ENCODE measurements at regions not wholly inside any gene's neighbourhood (a gene's known extent, or its start where the extent isn't known, plus 50 kb on each side); places are given as distances from the start of the nearest gene placed in this dataset.

DNA sequence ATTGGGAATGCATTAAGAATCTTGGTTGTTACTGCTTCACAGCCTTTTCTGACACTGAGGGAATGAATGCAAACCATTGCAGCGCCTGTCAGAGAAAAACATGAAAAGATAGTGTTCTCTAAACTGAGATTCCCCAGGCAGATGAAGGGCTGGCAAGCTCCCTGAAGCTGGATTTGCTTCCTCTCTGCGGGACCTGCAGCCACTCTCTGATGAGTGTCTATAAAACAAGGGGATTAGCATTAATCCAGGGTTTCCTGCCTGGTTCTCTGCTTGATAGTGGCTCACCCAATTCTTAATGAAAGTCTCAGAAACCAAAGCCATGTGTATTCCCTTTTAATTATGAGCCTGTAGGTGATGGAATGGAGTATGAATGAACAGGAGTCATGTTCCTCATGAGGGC, 344.3 kb upstream of the UMPS start:
- 80% methylated on average over 2 of the region's 2 CpGs; no CpG with 5 or more reads in 1 of the 2 experiments for WGBS, 2 experiments (ENCODE audit: extremely low coverage in 1 of 2, insufficient coverage in 1 of 2, insufficient read length in 1 of 2, insufficient replicate concordance in 2 of 2, low coverage in 1 of 2, low lambda C conversion rate in 2 of 2, missing lambda C conversion rate in 1 of 2)
- no peak overlapping the region for H3K4me3 ChIP-seq (ENCODE audit: extremely low read depth in 1 of 4, insufficient read depth in 2 of 4, low read depth in 3 of 4, low read length in 4 of 4)
- POLR2A ChIA-PET (ENCODE audit: partially characterized antibody), result no interaction called here
- H3K79me1 ChIP-seq (ENCODE audit: low read depth, low read length), result no peaks in the 10 kb centered on the region
- H3K9me3 ChIP-seq (ENCODE audit: insufficient read depth in 2 of 2, low read depth in 1 of 2, low read length in 1 of 2), result no peaks in the 10 kb centered on the region
- no peaks in the 10 kb centered on the region; a peak in 1 of 7 replicates for H3K27me3 ChIP-seq (replicated peaks in 1 of 4; ENCODE audit: control insufficient read depth in 3 of 4, extremely low read depth in 1 of 4, insufficient read depth in 3 of 4, low read length in 3 of 4)
- H3K23me2 ChIP-seq (ENCODE audit: low read depth, low read length), result no peaks in the 10 kb centered on the region
- no peak for DNase-seq (ENCODE audit: low read depth in 1 of 2, low spot score in 2 of 2)
- H4K91ac ChIP-seq (replicated peaks; ENCODE audit: insufficient read length, low read length), result no peak overlapping the region
- CTCF ChIA-PET (ENCODE audit: partially characterized antibody), result interaction anchor here (1.4 to 1.7 kb wide), 2 partner anchors 12 to 34 kb away, joined by 4 to 5 read pairs; no protein-coding TSS in a partner anchor
- H3K36me3 ChIP-seq (ENCODE audit: control insufficient read depth in 2 of 4, insufficient read depth in 4 of 4, low read length in 3 of 4), result no peaks in the 10 kb centered on the region
- H3K23ac ChIP-seq (ENCODE audit: insufficient read length), result no peak overlapping the region
- H2AFZ ChIP-seq (ENCODE audit: low read length), result no peak overlapping the region
- H3K18ac ChIP-seq (ENCODE audit: extremely low read depth, low read length), result no peak overlapping the region
- H3K4ac ChIP-seq (replicated peaks; ENCODE audit: insufficient read length, low read depth, low read length), result no peak overlapping the region
- H3K14ac ChIP-seq (ENCODE audit: insufficient read length), result no peak overlapping the region
- H4K5ac ChIP-seq (ENCODE audit: insufficient read length, low read depth, low read length), result no peak overlapping the region
- H2BK12ac ChIP-seq (ENCODE audit: low read depth, low read length), result no peak overlapping the region
- peaks cover 0 to 3% (median 1%) of the 10 kb centered on the region in 4 experiments; a peak in 2 of 7 replicates for H3K4me1 ChIP-seq (replicated peaks in 1 of 4; ENCODE audit: control insufficient read depth in 3 of 4, insufficient read depth in 4 of 4, low read length in 3 of 4)
- no peak overlapping the region for H3K27ac ChIP-seq (ENCODE audit: low read depth, low read length)
- no peak for FAIRE-seq
- H2AK5ac ChIP-seq (ENCODE audit: low read depth, low read length), result no peak overlapping the region
- H2BK5ac ChIP-seq (ENCODE audit: low read depth, low read length), result no peak overlapping the region
- H4K20me1 ChIP-seq (replicated peaks in 1 of 2; ENCODE audit: control insufficient read depth in 1 of 2, insufficient read depth in 2 of 2, low read length in 2 of 2), result no peaks in the 10 kb centered on the region
- H4K8ac ChIP-seq (ENCODE audit: extremely low read depth, insufficient read depth, low read length), result no peak overlapping the region
- TF ChIP-seq HDAC2 (IDR thresholded peaks at IDR 0.05; ENCODE audit: borderline replicate concordance in 1 of 2, low read depth in 2 of 2, low read length in 2 of 2), result no peak
- no peak for TF ChIP-seq CREB1 (IDR thresholded peaks at IDR 0.05)
- no peak for TF ChIP-seq JUND (IDR thresholded peaks at IDR 0.05; ENCODE audit: low read length)
- TF ChIP-seq BRCA1 (IDR thresholded peaks at IDR 0.05; ENCODE audit: low read depth, low read length), result no peak
- TF ChIP-seq YY1 (IDR thresholded peaks at IDR 0.05; ENCODE audit: low read depth, low read length), result no peak
- no peak for TF ChIP-seq RAD21 (IDR thresholded peaks at IDR 0.05 in 1 of 2, conservative IDR thresholded peaks at IDR 0.05 in 1 of 2; ENCODE audit: low read depth in 2 of 2, low read length in 2 of 2)
- no peak for TF ChIP-seq SRF (IDR thresholded peaks at IDR 0.05; ENCODE audit: low read depth, low read length)
- TF ChIP-seq BCL11A (IDR thresholded peaks at IDR 0.05; ENCODE audit: low read depth in 2 of 2, low read length in 2 of 2), result no peak
- TF ChIP-seq ASH2L (IDR thresholded peaks at IDR 0.05; ENCODE audit: low read length), result no peak
- no peak for TF ChIP-seq TCF12 (IDR thresholded peaks at IDR 0.05; ENCODE audit: low read depth, low read length)
- TF ChIP-seq HDAC6 (IDR thresholded peaks at IDR 0.05; ENCODE audit: low read depth, low read length), result no peak
- no peak for TF ChIP-seq GABPA (IDR thresholded peaks at IDR 0.05; ENCODE audit: borderline replicate concordance, insufficient read depth, low read length)
- no peak overlapping the region for H2BK120ac ChIP-seq (replicated peaks; ENCODE audit: low read depth, low read length)
- no peak overlapping the region for H3K4me2 ChIP-seq (ENCODE audit: insufficient read depth in 1 of 2, low read depth in 2 of 2, low read length in 2 of 2)
- no peak overlapping the region for H3K9ac ChIP-seq (replicated peaks in 1 of 4; ENCODE audit: extremely low read depth in 1 of 4, low read depth in 3 of 4, low read length in 3 of 4)
- H2BK15ac ChIP-seq (ENCODE audit: low read length), result no peak overlapping the region
- no peaks in the 10 kb centered on the region for H3K79me2 ChIP-seq (ENCODE audit: control insufficient read depth in 1 of 2, insufficient read depth in 2 of 2, low read length in 2 of 2)
- no peak overlapping the region for H2BK20ac ChIP-seq (ENCODE audit: low read length)
- no peak overlapping the region for H3K56ac ChIP-seq (replicated peaks; ENCODE audit: insufficient read length, low read depth, low read length)
